ENCODE measurements at regions not wholly inside any gene's neighbourhood (a gene's known extent, or its start where the extent isn't known, plus 50 kb on each side); places are given as distances from the start of the nearest gene placed in this dataset.

- TF ChIP-seq CTCF (IDR thresholded peaks at IDR 0.05) (no peak), POLR2A (IDR thresholded peaks at IDR 0.05) (no peak)
These were observed 1257.8 kb upstream of the TENM4 start for GRCh38 chr11:80698637-80699036.

Data from adrenal gland (tissue), 5 donors.